Endothelial cell (in vitro differentiated cells): ENCODE measurements at regions not wholly inside any gene's neighbourhood (a gene's known extent, or its start where the extent isn't known, plus 50 kb on each side); places are given as distances from the start of the nearest gene placed in this dataset.
"Not testable (repeated sequence)": the region's sequence is repeated elsewhere in the genome, so short reads cannot be mapped to it uniquely, and the experiment has no call there.

Experiments used
- DNase-seq: peaks from one replicate; pipeline ENCODE4 v3.0.0; 2021; ENCODE audit warnings: low spot score
- H3K27ac Mint-ChIP-seq: one replicate; pipeline ENCODE4 v1.8.0; 2021; ENCODE audit warnings: mixed read lengths, inconsistent platforms; ENCODE audit not compliant: unreplicated experiment
- H3K27me3 Mint-ChIP-seq: one replicate; pipeline ENCODE4 v1.8.0; 2021; ENCODE audit warnings: mild to moderate bottlenecking, moderate library complexity, mixed read lengths, inconsistent platforms; ENCODE audit not compliant: unreplicated experiment
- H3K36me3 Mint-ChIP-seq: one replicate; pipeline ENCODE4 v1.8.0; 2021; ENCODE audit warnings: mild to moderate bottlenecking, low read depth, mixed read lengths, inconsistent platforms; ENCODE audit not compliant: unreplicated experiment
- H3K4me1 Mint-ChIP-seq: one replicate; pipeline ENCODE4 v1.8.0; 2021; ENCODE audit warnings: mild to moderate bottlenecking, mixed read lengths, inconsistent platforms; ENCODE audit not compliant: unreplicated experiment
- H3K4me3 Mint-ChIP-seq: one replicate; pipeline ENCODE4 v1.8.0; 2021; ENCODE audit warnings: mild to moderate bottlenecking, mixed read lengths, inconsistent platforms; ENCODE audit not compliant: unreplicated experiment
- H3K9me3 Mint-ChIP-seq: one replicate; pipeline ENCODE4 v1.8.0; 2021; ENCODE audit warnings: mixed read lengths, inconsistent platforms; ENCODE audit not compliant: unreplicated experiment
- TF ChIP-seq, protein P1 (sequence below): fragments of 200-600 bp; sonication (generic); IDR thresholded peaks from one replicate; pipeline ENCODE4 v1.5.0; 2021; ENCODE audit warnings: antibody characterized with exemption; ENCODE audit not compliant: unreplicated experiment

DNA sequence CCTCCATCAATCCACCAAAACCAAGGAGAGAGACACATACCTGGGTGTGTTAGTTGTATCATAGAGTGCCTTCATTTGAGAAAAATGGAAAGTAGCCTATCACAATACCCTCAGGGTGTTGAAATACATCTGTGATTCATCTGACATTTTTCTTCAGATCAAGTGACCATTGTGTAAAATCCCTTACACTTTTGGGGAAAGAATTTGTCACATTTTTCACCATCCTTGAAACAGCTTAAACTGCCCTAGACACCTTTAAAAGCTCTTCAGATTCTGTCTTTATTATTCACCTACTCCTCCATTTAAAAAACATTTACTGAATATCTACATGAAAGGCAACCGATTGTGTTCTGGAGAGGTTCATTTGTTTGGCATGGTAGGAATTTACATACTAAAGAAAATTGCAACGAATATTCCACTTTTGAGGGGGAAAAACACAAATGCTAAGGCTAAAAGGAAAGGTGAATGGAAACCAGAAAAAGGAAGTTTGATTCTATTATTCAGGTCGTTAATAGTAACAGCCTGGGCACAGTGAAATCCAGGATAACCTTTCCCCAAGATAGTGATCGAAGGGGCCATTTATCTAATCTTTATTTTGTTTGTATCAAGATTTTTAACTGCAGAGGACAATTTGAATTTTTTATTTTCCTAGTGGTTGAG, 70.4 kb upstream of the SAMSN1 start:
- H3K9me3 Mint-ChIP-seq, result peaks cover 6% of the 10 kb centered on the region
- DNase-seq, result no peak
- no peaks in the 10 kb centered on the region for H3K27me3 Mint-ChIP-seq
- peaks cover 6% of the 10 kb centered on the region for H3K4me1 Mint-ChIP-seq
- TF ChIP-seq, protein P1, sequence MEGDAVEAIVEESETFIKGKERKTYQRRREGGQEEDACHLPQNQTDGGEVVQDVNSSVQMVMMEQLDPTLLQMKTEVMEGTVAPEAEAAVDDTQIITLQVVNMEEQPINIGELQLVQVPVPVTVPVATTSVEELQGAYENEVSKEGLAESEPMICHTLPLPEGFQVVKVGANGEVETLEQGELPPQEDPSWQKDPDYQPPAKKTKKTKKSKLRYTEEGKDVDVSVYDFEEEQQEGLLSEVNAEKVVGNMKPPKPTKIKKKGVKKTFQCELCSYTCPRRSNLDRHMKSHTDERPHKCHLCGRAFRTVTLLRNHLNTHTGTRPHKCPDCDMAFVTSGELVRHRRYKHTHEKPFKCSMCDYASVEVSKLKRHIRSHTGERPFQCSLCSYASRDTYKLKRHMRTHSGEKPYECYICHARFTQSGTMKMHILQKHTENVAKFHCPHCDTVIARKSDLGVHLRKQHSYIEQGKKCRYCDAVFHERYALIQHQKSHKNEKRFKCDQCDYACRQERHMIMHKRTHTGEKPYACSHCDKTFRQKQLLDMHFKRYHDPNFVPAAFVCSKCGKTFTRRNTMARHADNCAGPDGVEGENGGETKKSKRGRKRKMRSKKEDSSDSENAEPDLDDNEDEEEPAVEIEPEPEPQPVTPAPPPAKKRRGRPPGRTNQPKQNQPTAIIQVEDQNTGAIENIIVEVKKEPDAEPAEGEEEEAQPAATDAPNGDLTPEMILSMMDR, result no peak
- H3K4me3 Mint-ChIP-seq, result no peak overlapping the region
- H3K27ac Mint-ChIP-seq, result no peak overlapping the region
- peaks cover 4% of the 10 kb centered on the region for H3K36me3 Mint-ChIP-seq

DNA sequence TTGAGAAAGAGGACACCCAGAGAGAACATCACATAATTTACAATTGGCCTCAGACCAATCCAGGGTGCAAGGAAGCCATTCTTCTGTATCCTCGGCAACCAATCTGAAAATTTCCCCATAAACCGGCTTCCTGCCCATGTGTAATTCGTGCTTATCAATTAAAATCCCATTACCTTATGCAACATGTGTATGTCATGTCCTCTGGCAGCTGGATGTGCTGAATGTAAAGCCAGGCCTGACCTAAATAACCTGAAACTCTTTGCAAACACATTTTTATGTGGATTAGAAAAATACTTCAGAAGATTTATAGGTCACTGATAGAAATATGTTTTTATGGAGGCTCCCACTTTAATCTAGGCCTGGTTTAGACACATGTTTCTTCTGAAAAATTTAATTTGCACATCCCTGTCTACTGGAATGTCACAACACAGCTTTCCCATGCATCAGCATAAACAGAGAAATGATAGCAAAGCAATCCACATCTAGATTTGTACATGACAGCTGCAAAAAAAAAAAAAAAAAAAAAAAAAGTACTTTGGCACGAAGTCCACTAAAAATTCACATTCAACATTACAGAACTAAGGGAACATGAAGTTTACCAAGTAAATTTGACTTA, 69.4 kb upstream of the SAMSN1 start:
- H3K9me3 Mint-ChIP-seq, result peaks cover 6% of the 10 kb centered on the region
- H3K4me3 Mint-ChIP-seq, result no peak overlapping the region
- peaks cover 6% of the 10 kb centered on the region for H3K4me1 Mint-ChIP-seq
- TF ChIP-seq, protein P1, result no peak
- H3K27ac Mint-ChIP-seq, result no peak overlapping the region
- no peak for DNase-seq
- no peaks in the 10 kb centered on the region for H3K36me3 Mint-ChIP-seq
- H3K27me3 Mint-ChIP-seq, result no peaks in the 10 kb centered on the region

DNA sequence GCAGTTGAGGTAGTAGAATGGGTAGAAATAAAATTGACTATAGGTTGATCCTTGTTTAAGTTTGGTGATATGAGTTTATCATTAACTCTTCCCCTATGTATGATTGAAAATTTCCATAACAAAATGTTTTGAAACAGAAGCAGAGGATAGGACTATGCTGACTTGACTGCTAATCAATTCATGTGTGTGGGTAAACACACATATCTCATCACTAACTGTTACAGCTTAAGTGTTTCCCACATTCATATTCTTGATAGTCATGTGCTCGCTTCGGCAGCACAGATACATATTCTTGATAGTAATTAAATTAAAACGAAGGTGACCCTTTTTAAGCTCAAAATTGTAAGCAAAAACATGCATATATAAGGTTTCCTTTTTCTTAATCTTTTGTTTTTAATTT, 68.2 kb upstream of the SAMSN1 start:
- no peak for DNase-seq
- Mint-ChIP-seq H3K27me3 (no peaks in the 10 kb centered on the region), H3K4me3 (no peak overlapping the region), H3K36me3 (no peaks in the 10 kb centered on the region), H3K9me3 (peaks cover under 1% of the 10 kb centered on the region), H3K27ac (no peak overlapping the region), H3K4me1 (peaks cover 6% of the 10 kb centered on the region)
- TF ChIP-seq, protein P1, result no peak

DNA sequence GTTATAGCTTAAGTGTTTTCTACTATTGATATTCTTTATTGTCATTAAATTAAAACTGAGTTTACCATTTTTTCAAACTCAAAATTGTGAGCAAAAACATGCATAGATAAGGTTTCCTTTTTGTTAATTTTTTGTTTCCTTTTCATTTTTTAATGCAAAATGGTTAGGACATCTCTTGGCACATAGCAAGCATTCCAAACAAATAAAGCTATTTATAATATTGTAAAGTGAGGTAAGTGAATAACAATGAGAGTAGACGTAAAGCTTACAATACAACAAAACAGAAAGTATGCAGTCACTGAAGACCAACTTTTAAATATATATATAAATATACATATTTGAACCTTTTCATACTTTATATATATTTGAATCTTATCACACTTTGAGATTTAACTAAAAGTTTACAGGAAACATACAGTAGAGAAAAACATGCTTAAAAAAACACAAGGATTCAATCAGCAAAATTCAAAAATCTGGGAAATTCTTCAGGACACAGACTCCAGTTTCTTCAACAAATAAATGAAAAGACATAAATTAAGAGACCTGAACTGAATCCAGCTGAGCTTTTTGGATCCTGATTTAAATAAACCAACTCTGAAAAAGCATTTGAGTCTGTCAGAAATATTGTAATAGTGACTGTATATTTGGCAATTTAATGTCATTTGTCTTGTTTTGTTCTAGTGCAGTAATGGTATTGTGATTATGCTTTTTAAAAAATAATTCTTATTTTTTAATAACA, 67.5 kb upstream of the SAMSN1 start:
- DNase-seq, result no peak
- Mint-ChIP-seq H3K27me3 (no peaks in the 10 kb centered on the region), H3K4me3 (no peak overlapping the region), H3K27ac (no peak overlapping the region), H3K9me3 (no peaks in the 10 kb centered on the region), H3K36me3 (no peaks in the 10 kb centered on the region), H3K4me1 (peaks cover 6% of the 10 kb centered on the region)
- TF ChIP-seq, protein P1, result no peak

DNA sequence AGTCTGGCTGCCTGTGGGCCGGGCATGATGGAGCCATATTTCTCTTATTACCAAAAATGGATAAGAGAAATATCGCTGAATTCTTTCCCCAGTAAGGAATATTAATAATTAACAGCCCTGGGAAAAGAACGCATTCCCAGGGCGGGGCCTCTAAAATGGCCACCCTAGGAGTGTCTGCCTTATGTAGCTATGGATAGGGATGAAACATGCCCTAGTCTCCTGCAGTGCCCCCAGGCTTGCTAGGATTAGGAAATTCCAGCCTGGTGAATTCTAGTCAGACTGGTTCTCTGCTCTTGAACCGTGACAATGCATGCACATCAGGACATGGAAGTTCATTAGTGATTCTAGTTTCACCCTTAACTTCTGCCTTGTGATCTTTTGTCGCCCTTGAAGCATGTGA, 64.0 kb upstream of the SAMSN1 start:
- DNase-seq, H3K9me3 Mint-ChIP-seq, H3K36me3 Mint-ChIP-seq, H3K4me3 Mint-ChIP-seq, H3K27me3 Mint-ChIP-seq, H3K4me1 Mint-ChIP-seq, H3K27ac Mint-ChIP-seq: not testable (repeated sequence)
